HG03159 (cell line): ENCODE measurements at regions not wholly inside any gene's neighbourhood (a gene's known extent, or its start where the extent isn't known, plus 50 kb on each side); places are given as distances from the start of the nearest gene placed in this dataset.

Experiments used
- ATAC-seq: cut with Tn5 transposase; IDR thresholded peaks from one replicate; pipeline ENCODE4 v1.9.1; 2021; ENCODE audit warnings: mild to moderate bottlenecking, moderate library complexity; ENCODE audit not compliant: unreplicated experiment

GRCh38 chr6:169843110-169843509 is 91.7 kb downstream of the ERMARD start:
- ATAC-seq, result no peak

- no peak for ATAC-seq
Measured at GRCh38 chr6:169841907-169842606, 90.6 kb downstream of the ERMARD start.

- ATAC-seq, result no peak
Measured at GRCh38 chr6:169841251-169841650, 89.8 kb downstream of the ERMARD start.

- ATAC-seq, result no peak
Measured at GRCh38 chr6:169839898-169840631, 88.6 kb downstream of the ERMARD start.

GRCh38 chr6:169839493-169839892 is 88.1 kb downstream of the ERMARD start:
- ATAC-seq, result no peak

- ATAC-seq, result no peak
Measured at GRCh38 chr6:169839029-169839481, 87.6 kb downstream of the ERMARD start.

- ATAC-seq, result no peak
Measured at GRCh38 chr6:169838346-169839028, 87.1 kb downstream of the ERMARD start.

- ATAC-seq, result no peak
Measured at GRCh38 chr6:169837529-169838250, 86.3 kb downstream of the ERMARD start.

- ATAC-seq, result no peak
Measured at GRCh38 chr6:169833258-169833794, 81.9 kb downstream of the ERMARD start.

GRCh38 chr6:169832247-169832948 is 81.0 kb downstream of the ERMARD start:
- no peak for ATAC-seq

- peak; percentile 85 for ATAC-seq
Measured at GRCh38 chr6:169831450-169832246, 80.2 kb downstream of the ERMARD start.
